H1 (cell line): ENCODE measurements at regions not wholly inside any gene's neighbourhood (a gene's known extent, or its start where the extent isn't known, plus 50 kb on each side); places are given as distances from the start of the nearest gene placed in this dataset.

ENCODE experiments used
- CEBPB ChIP-seq: IDR thresholded peaks from 2 replicates; pipeline ENCODE4 v1.6.1; 2012; ENCODE audit warnings: low read depth, low read length
- POLR2A ChIP-seq, 2 experiments: IDR thresholded peaks; 1 replicate in 1 of 2; 2 replicates in 1 of 2; pipeline ENCODE4 v1.6.1; 2011; ENCODE audit warnings: low read depth in 2 of 2, low read length in 2 of 2, mild to moderate bottlenecking in 2 of 2; ENCODE audit errors: control extremely low read depth in 1 of 2
- POLR2AphosphoS5 ChIP-seq: IDR thresholded peaks from 2 replicates; pipeline ENCODE4 v1.6.1; 2011; ENCODE audit warnings: low read depth, low read length
- SP2 ChIP-seq: IDR thresholded peaks from 2 replicates; pipeline ENCODE4 v1.6.1; 2012; ENCODE audit warnings: mild to moderate bottlenecking, low read length, inconsistent platforms
- TF ChIP-seq, protein P1 (sequence below), 3 experiments: IDR thresholded peaks; 1 replicate in 2 of 3; 2 replicates in 1 of 3; pipeline versions ENCODE4 v1.5.1 to v1.6.1; 2011; ENCODE audit warnings: low read length in 3 of 3, mild to moderate bottlenecking in 3 of 3, inconsistent platforms in 2 of 3, low read depth in 1 of 3, moderate library complexity in 1 of 3; ENCODE audit not compliant: insufficient read depth in 1 of 3; ENCODE audit errors: control extremely low read depth in 1 of 3

DNA sequence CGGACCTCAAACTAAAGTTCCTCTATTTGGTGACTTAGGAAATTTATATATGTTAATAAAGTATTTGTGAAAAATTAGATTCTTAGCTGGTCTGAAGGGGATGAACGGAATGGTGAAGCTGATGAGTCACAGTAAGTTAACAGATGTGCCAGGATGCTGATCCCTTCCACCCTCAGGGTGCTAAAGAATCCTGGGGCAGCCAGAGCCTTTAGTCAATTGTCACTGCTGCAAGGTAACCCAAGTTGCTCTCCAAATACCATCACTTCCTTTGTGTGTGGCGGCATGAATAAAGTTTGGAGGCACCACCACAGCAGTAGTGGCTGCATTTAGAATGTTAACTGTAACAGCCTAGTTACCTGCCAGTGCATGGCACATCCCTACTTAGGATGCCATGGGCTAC is 222.6 kb upstream of the PPP1R3A start:
- TF ChIP-seq POLR2A (IDR thresholded peaks at IDR 0.05; ENCODE audit: control extremely low read depth in 1 of 2, low read depth in 2 of 2, low read length in 2 of 2) (no peak), POLR2AphosphoS5 (no peak), SP2 (no peak), CEBPB (no peak)
- TF ChIP-seq, protein P1, sequence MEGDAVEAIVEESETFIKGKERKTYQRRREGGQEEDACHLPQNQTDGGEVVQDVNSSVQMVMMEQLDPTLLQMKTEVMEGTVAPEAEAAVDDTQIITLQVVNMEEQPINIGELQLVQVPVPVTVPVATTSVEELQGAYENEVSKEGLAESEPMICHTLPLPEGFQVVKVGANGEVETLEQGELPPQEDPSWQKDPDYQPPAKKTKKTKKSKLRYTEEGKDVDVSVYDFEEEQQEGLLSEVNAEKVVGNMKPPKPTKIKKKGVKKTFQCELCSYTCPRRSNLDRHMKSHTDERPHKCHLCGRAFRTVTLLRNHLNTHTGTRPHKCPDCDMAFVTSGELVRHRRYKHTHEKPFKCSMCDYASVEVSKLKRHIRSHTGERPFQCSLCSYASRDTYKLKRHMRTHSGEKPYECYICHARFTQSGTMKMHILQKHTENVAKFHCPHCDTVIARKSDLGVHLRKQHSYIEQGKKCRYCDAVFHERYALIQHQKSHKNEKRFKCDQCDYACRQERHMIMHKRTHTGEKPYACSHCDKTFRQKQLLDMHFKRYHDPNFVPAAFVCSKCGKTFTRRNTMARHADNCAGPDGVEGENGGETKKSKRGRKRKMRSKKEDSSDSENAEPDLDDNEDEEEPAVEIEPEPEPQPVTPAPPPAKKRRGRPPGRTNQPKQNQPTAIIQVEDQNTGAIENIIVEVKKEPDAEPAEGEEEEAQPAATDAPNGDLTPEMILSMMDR (IDR thresholded peaks at IDR 0.05; ENCODE audit: control extremely low read depth in 1 of 3, insufficient read depth in 1 of 3, low read depth in 1 of 3, low read length in 3 of 3): no peak
